ENCODE measurements at regions not wholly inside any gene's neighbourhood (a gene's known extent, or its start where the extent isn't known, plus 50 kb on each side); places are given as distances from the start of the nearest gene placed in this dataset.
"Not testable (repeated sequence)": the region's sequence is repeated elsewhere in the genome, so short reads cannot be mapped to it uniquely, and the experiment has no call there.

- intact Hi-C loops (cut with DNase I): no loop called here
Measured at GRCh38 chr2:122660786-122661634, 905.6 kb downstream of the TSN start.

DNA sequence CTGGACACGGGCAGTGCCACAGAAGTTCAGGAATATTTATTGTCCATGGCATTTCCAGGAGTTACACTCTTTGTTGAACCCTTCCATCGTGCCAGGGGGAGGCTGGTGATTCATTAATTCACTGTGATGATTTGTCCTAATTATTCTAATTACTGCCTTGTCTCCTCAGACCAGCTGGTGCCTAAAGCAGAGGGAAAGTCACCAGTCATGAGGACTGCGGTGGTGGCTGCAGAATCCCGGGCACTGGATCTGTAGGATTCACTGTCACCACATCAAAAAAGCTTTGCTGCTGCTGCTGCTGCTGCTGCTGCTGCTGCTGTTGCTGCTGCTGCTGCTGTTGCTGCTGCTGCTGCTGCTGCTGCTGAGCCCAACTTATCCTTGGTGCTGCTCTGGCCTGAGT lies 908.2 kb downstream of the TSN start:
- no peak for DNase-seq (ENCODE audit: low spot score)
- intact Hi-C loops (cut with DNase I): no loop called here
- ATAC-seq: no peak

More at GRCh38 chr2:122660786-122661634, 905.6 kb downstream of the TSN start:
- no peak for DNase-seq (ENCODE audit: low spot score)
- peak; percentile 85 for ATAC-seq

- ATAC-seq (no peak), DNase-seq (ENCODE audit: low spot score) (no peak)
- intact Hi-C loops (cut with DNase I): no loop called here
Measured at GRCh38 chr2:122669627-122670026, 914.2 kb downstream of the TSN start.

DNA sequence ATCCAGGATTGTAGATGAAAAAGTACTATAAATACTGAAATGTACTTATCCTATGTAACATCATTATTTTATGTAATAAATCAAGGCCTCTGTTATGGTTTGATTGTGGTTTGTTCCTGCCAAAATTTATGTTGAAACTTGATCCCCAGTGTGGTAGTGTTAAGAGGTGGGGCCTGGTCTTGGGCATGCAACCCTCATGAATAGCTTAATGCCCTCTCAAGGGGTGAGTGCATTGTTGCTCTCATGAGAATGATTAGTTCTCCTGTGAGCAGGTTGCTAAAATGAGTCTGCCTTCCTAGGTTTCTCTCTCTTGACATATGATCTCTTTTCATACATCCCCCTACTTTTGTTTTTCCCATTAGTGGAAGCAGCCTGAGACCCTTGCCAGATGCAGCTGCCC lies 915.4 kb downstream of the TSN start:
- no peak for DNase-seq (ENCODE audit: low spot score)
- ATAC-seq: no peak
- intact Hi-C loops (cut with DNase I): no loop called here

- DNase-seq (ENCODE audit: low spot score) (no peak), ATAC-seq (no peak)
- intact Hi-C loops (cut with DNase I): no loop called here
Measured at GRCh38 chr2:122680662-122681061, 925.2 kb downstream of the TSN start.

- ATAC-seq: no peak
- intact Hi-C loops (cut with DNase I): no loop called here
- no peak for DNase-seq (ENCODE audit: low spot score)
Measured at GRCh38 chr2:122681626-122682025, 926.2 kb downstream of the TSN start.

DNA sequence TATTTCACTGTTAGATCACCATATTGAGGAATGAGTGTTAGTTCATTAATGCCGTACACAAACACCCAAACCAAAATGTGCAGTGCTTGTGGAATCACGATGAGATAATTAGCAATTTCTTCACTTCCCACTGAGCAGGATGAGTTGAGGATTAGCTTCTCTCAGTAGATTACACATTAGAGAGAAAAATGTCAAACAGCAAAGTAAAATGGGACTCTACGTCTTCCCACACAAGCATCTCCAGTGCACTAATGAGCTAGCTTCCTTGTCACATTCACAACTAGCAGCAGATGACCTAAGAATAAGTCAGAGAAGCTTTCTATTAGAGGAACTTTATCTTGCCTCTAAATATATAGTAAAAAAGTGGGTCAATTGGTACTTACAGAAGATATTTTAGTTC lies 926.9 kb downstream of the TSN start:
- DNase-seq (ENCODE audit: low spot score) (no peak), ATAC-seq (no peak)
- intact Hi-C loops (cut with DNase I): no loop called here

DNA sequence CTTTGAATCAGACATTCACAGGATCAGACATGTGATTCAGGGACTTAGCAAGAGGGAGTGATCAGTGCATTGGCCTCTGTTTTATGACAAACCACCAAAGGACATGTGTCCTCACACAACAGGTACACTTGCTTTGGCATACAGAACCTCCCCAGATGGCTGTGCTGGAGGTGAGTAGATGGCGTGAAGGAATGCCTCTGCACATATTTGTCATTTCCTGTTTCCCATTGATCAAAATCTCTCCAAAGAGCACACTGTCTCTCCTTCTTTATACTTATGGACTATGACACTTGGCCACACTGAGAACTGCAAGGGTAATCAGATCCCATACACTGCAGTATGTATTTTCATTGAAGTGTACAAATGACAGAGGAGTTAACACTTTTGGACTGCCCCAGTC lies 927.6 kb downstream of the TSN start:
- no peak for ATAC-seq
- intact Hi-C loops (cut with DNase I): no loop called here
- DNase-seq (ENCODE audit: low spot score): no peak

DNA sequence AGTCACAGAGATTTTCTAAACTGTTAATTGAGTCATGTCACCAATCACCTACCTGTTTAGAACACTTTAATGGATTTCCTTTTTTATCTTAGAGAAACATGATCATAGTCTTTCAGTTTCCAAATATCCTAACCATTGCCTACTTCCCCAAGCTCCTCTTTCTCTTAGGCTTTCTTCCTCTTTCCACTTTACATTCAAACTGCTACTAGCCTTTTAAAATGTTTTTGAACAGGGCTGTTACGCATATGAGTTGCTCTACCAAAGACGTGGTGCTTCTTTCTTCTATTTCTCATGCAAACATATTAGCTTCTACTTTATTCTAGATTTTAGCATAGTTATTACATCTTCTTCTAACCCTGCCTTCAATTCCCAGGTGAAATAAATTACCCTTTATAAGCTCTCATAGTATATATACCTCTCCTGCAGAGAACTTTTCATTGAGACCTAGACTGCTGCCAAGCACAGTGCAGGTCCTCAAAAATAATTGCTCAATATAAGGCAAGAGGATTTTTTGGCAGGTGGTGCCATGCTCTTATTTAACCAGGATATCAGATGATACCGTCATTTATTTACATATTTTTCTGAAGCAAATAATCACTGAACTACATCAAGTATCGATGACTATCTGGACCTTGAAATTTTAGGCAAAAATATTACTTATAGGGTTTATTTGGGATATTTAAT lies 937.1 kb downstream of the TSN start:
- intact Hi-C loops (cut with DNase I): no loop called here
- DNase-seq (ENCODE audit: low spot score): no peak
- no peak for ATAC-seq

DNA sequence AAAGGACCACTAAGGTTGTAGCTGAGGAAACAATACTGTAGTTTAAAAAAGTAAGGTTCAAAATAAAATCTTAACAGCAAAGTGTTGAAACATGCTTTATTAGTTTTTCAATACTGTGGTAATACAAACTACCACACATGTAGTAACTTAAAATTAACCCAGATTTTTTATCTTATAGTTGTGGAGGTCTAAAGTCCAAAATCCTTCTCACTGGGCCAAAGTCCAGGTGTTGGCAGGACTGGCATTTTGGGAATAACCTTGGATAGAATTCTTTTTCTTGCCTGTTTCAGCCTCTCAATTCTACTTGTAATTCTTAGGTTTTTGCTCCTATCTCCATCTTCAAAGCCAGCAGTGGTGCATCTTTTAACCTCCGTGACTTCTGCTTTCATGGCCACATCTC lies 942.0 kb downstream of the TSN start:
- intact Hi-C loops (cut with DNase I): no loop called here
- no peak for ATAC-seq

DNA sequence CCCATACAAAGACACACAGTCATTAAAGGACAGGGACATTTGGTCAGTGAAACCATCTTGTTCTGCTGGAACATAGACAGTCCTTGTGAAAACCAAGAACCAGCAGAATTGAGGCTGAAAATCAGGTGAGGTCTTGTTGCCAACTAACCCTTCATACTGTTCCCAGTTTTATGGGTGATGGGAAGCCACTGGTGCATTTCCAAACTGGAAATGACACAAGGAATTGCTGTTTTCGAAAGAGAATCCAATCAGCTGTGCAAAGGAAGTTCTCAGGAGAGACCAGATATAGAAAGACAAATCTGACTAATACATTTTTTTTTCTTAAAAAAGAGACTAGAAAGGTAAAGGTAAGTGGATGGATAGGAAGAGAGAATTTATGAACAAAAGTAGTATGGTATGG lies 948.2 kb downstream of the TSN start:
- intact Hi-C loops (cut with DNase I): no loop called here
- no peak for ATAC-seq
- DNase-seq (ENCODE audit: low spot score): no peak

More for the DNA sequence above, 942.0 kb downstream of the TSN start:
- DNase-seq (ENCODE audit: low spot score): no peak

GRCh38 chr2:122704109-122704563 lies 948.7 kb downstream of the TSN start:
- ATAC-seq (no peak), DNase-seq (ENCODE audit: low spot score) (no peak)
- intact Hi-C loops (cut with DNase I): no loop called here

DNA sequence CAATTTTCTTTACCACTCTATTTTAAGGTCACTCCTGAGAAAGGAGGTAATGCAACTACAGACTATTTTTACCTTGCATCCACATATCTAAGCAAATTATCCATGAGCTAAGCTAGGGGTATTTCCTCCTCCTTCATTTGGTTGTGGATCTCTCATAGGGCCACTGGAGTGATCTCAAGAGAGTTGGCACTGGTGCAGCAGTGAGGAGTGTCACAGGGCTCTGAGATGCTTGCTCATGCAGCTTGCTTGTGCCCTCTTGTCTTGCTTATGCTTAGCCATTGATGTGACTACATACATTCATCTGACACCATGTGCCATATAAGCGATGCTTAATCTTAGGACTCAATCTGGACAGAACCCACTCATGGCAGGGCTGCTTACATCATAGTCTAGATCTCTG lies 950.3 kb downstream of the TSN start:
- no peak for DNase-seq (ENCODE audit: low spot score)
- intact Hi-C loops (cut with DNase I): no loop called here
- ATAC-seq: no peak

GRCh38 chr2:122706757-122707223 lies 951.3 kb downstream of the TSN start:
- intact Hi-C loops (cut with DNase I): no loop called here
- DNase-seq (ENCODE audit: low spot score) (no peak), ATAC-seq (no peak)

GRCh38 chr2:122707224-122707824 lies 951.9 kb downstream of the TSN start:
- intact Hi-C loops (cut with DNase I): no loop called here
- no peak for ATAC-seq
- DNase-seq (ENCODE audit: low spot score): no peak

- no peak for ATAC-seq
- no peak for DNase-seq (ENCODE audit: low spot score)
- intact Hi-C loops (cut with DNase I): no loop called here
Measured at GRCh38 chr2:122710049-122710448, 954.6 kb downstream of the TSN start.

GRCh38 chr2:122713800-122714199 lies 958.3 kb downstream of the TSN start:
- intact Hi-C loops (cut with DNase I): no loop called here
- no peak for DNase-seq (ENCODE audit: low spot score)
- no peak for ATAC-seq

DNA sequence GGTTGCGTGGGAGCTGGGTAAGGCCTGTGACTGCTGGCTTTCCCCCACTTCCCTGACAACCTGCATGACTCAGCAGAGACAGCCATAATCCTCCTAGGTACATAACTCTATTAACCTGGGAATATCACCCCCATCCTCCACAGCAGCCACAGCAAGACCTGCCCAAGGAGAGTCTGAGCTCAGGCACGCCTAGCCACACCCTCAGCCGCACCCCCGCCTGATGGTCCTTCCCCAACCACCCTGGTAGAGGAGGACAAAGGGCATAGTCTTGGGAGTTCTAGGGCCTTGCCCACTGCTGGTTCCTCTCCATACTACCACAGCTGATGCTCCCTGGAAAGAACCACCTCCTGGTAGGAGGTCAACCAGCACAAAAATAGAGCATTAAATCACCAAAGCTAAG lies 965.4 kb downstream of the TSN start:
- ATAC-seq; intact Hi-C loops (cut with DNase I); DNase-seq (ENCODE audit: low spot score): not testable (repeated sequence)

- ATAC-seq (no peak), DNase-seq (ENCODE audit: low spot score) (no peak)
- intact Hi-C loops (cut with DNase I): no loop called here
Measured at GRCh38 chr2:122734766-122735424, 979.4 kb downstream of the TSN start.
